ENCODE measurements at regions not wholly inside any gene's neighbourhood (a gene's known extent, or its start where the extent isn't known, plus 50 kb on each side); places are given as distances from the start of the nearest gene placed in this dataset.

GRCh38 chr6:125534430-125535263, 214.8 kb upstream of the HEY2 start:
- no peak for DNase-seq (ENCODE audit: low read depth in 4 of 4, low spot score in 2 of 4)

GRCh38 chr6:125537090-125537489, 212.3 kb upstream of the HEY2 start:
- no peak for DNase-seq (ENCODE audit: low read depth in 4 of 4, low spot score in 2 of 4)

- DNase-seq (ENCODE audit: low read depth in 4 of 4, low spot score in 2 of 4): no peak
Observed at GRCh38 chr6:125539892-125540291, 209.5 kb upstream of the HEY2 start.

GRCh38 chr6:125544819-125545218, 204.6 kb upstream of the HEY2 start:
- DNase-seq (ENCODE audit: low read depth in 4 of 4, low spot score in 2 of 4): no peak

GRCh38 chr6:125546841-125547251, 202.6 kb upstream of the HEY2 start:
- no peak for DNase-seq (ENCODE audit: low read depth in 4 of 4, low spot score in 2 of 4)

- DNase-seq (ENCODE audit: low read depth in 4 of 4, low spot score in 2 of 4): no peak
Observed at GRCh38 chr6:125547381-125547780, 202.1 kb upstream of the HEY2 start.

- no peak for DNase-seq (ENCODE audit: low read depth in 4 of 4, low spot score in 2 of 4)
Observed at GRCh38 chr6:125549202-125549884, 200.1 kb upstream of the HEY2 start.

GRCh38 chr6:125550892-125551291, 198.5 kb upstream of the HEY2 start:
- no peak for DNase-seq (ENCODE audit: low read depth in 4 of 4, low spot score in 2 of 4)

- DNase-seq (ENCODE audit: low read depth in 4 of 4, low spot score in 2 of 4): no peak
Observed at GRCh38 chr6:125552819-125553218, 196.6 kb upstream of the HEY2 start.

GRCh38 chr6:125554456-125554855, 195.0 kb upstream of the HEY2 start:
- no peak for DNase-seq (ENCODE audit: low read depth in 4 of 4, low spot score in 2 of 4)

GRCh38 chr6:125558241-125558843, 191.1 kb upstream of the HEY2 start:
- no peak for DNase-seq (ENCODE audit: low read depth in 4 of 4, low spot score in 2 of 4)

- DNase-seq (ENCODE audit: low read depth in 4 of 4, low spot score in 2 of 4): no peak
Observed at GRCh38 chr6:125558907-125559306, 190.5 kb upstream of the HEY2 start.

- DNase-seq (ENCODE audit: low read depth in 4 of 4, low spot score in 2 of 4): no peak
Observed at GRCh38 chr6:125562156-125562555, 187.3 kb upstream of the HEY2 start.

- DNase-seq (ENCODE audit: low read depth in 4 of 4, low spot score in 2 of 4): no peak
Observed at GRCh38 chr6:125564941-125565340, 184.5 kb upstream of the HEY2 start.

GRCh38 chr6:125567407-125567806, 182.0 kb upstream of the HEY2 start:
- no peak for DNase-seq (ENCODE audit: low read depth in 4 of 4, low spot score in 2 of 4)

GRCh38 chr6:125568609-125569008, 180.8 kb upstream of the HEY2 start:
- DNase-seq (ENCODE audit: low read depth in 4 of 4, low spot score in 2 of 4): no peak

GRCh38 chr6:125570526-125570925, 178.9 kb upstream of the HEY2 start:
- DNase-seq (ENCODE audit: low read depth in 4 of 4, low spot score in 2 of 4): no peak

- no peak for DNase-seq (ENCODE audit: low read depth in 4 of 4, low spot score in 2 of 4)
Observed at GRCh38 chr6:125571207-125571755, 178.2 kb upstream of the HEY2 start.

- DNase-seq (ENCODE audit: low read depth in 4 of 4, low spot score in 2 of 4): no peak
Observed at GRCh38 chr6:125574604-125575003, 174.8 kb upstream of the HEY2 start.

- DNase-seq (ENCODE audit: low read depth in 4 of 4, low spot score in 2 of 4): no peak
Observed at GRCh38 chr6:125577124-125577662, 172.2 kb upstream of the HEY2 start.

GRCh38 chr6:125584468-125584939, 164.9 kb upstream of the HEY2 start:
- DNase-seq (ENCODE audit: low read depth in 4 of 4, low spot score in 2 of 4): no peak
